ENCODE measurements at regions not wholly inside any gene's neighbourhood (a gene's known extent, or its start where the extent isn't known, plus 50 kb on each side); places are given as distances from the start of the nearest gene placed in this dataset.

GRCh38 chr1:83531521-83532309 lies 467.2 kb downstream of the TTLL7 start:
- TF ChIP-seq FOXM1 (IDR thresholded peaks at IDR 0.05; ENCODE audit: low read depth, low read length): no peak
- TF ChIP-seq RCOR1 (conservative IDR thresholded peaks at IDR 0.05; ENCODE audit: low read depth, low read length): no peak
- TF ChIP-seq CTCF (IDR thresholded peaks at IDR 0.05 in 2 of 3, conservative IDR thresholded peaks at IDR 0.05 in 1 of 3; ENCODE audit: control insufficient read depth in 2 of 3, extremely low read depth in 1 of 3, insufficient read depth in 1 of 3, low read depth in 3 of 3, low read length in 3 of 3): no peak
- no peak for TF ChIP-seq SRF (IDR thresholded peaks at IDR 0.05; ENCODE audit: low read depth in 2 of 2, low read length in 2 of 2)
- no peak for TF ChIP-seq ATF7 (IDR thresholded peaks at IDR 0.05; ENCODE audit: low read depth)
- TF ChIP-seq, protein P1, sequence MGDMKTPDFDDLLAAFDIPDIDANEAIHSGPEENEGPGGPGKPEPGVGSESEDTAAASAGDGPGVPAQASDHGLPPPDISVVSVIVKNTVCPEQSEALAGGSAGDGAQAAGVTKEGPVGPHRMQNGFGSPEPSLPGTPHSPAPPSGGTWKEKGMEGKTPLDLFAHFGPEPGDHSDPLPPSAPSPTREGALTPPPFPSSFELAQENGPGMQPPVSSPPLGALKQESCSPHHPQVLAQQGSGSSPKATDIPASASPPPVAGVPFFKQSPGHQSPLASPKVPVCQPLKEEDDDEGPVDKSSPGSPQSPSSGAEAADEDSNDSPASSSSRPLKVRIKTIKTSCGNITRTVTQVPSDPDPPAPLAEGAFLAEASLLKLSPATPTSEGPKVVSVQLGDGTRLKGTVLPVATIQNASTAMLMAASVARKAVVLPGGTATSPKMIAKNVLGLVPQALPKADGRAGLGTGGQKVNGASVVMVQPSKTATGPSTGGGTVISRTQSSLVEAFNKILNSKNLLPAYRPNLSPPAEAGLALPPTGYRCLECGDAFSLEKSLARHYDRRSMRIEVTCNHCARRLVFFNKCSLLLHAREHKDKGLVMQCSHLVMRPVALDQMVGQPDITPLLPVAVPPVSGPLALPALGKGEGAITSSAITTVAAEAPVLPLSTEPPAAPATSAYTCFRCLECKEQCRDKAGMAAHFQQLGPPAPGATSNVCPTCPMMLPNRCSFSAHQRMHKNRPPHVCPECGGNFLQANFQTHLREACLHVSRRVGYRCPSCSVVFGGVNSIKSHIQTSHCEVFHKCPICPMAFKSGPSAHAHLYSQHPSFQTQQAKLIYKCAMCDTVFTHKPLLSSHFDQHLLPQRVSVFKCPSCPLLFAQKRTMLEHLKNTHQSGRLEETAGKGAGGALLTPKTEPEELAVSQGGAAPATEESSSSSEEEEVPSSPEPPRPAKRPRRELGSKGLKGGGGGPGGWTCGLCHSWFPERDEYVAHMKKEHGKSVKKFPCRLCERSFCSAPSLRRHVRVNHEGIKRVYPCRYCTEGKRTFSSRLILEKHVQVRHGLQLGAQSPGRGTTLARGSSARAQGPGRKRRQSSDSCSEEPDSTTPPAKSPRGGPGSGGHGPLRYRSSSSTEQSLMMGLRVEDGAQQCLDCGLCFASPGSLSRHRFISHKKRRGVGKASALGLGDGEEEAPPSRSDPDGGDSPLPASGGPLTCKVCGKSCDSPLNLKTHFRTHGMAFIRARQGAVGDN (IDR thresholded peaks at IDR 0.05): no peak
- TF ChIP-seq CEBPZ (IDR thresholded peaks at IDR 0.05; ENCODE audit: low read depth, low read length): no peak
